ENCODE measurements at regions not wholly inside any gene's neighbourhood (a gene's known extent, or its start where the extent isn't known, plus 50 kb on each side); places are given as distances from the start of the nearest gene placed in this dataset.

GRCh38 chr9:135242406-135242805 is 154.9 kb downstream of the OLFM1 start:
- H3K9me3 ChIP-seq = no peaks in the 10 kb centered on the region
- TF ChIP-seq SREBF2 (IDR thresholded peaks at IDR 0.05) (no peak), JUN (IDR thresholded peaks at IDR 0.05) (no peak), RFX5 (IDR thresholded peaks at IDR 0.05) (no peak), HMGXB4 (CRISPR knock-in tag; IDR thresholded peaks at IDR 0.05; ENCODE audit: borderline replicate concordance) (no peak), PBX3 (IDR thresholded peaks at IDR 0.05) (no peak), CBX2 (IDR thresholded peaks at IDR 0.05; ENCODE audit: borderline replicate concordance, low read depth) (no peak), EHMT2 (IDR thresholded peaks at IDR 0.05; ENCODE audit: low read depth) (no peak), RNF2 (IDR thresholded peaks at IDR 0.05; ENCODE audit: borderline replicate concordance, low read depth) (no peak), MAFK (IDR thresholded peaks at IDR 0.05; ENCODE audit: partially characterized antibody) (no peak)
- 65% methylated on average over 7 of the region's 11 CpGs for WGBS (ENCODE audit: missing lambda C conversion rate)
- no peaks in the 10 kb centered on the region for H3K4me1 ChIP-seq
- H3K4me2 ChIP-seq = no peak overlapping the region
- FAIRE-seq (no peak), DNase-seq (ENCODE audit: low read depth in 1 of 2, low spot score in 1 of 2) (no peak), ATAC-seq (no peak)
- ChIA-PET CTCF (interaction anchor here (0.8 kb wide), 1 partner anchor 89 kb away, joined by 3 read pairs; no protein-coding TSS in a partner anchor), POLR2A (no interaction called here)
- no peak overlapping the region for H3K27ac ChIP-seq
- no peak overlapping the region for H3K4me3 ChIP-seq

- POLR2A ChIA-PET = no interaction called here
- Histone ChIP-seq H3K4me3 (no peak overlapping the region), H3K9me3 (no peaks in the 10 kb centered on the region), H3K4me2 (no peak overlapping the region), H3K4me1 (no peaks in the 10 kb centered on the region), H3K27ac (no peak overlapping the region)
- WGBS (ENCODE audit: missing lambda C conversion rate) = 61% methylated on average over 26 of the region's 31 CpGs
- DNase-seq (ENCODE audit: low read depth in 1 of 2, low spot score in 1 of 2) = no peak
- no peak for TF ChIP-seq FOSL2 (IDR thresholded peaks at IDR 0.05)
- TF ChIP-seq FOSL2 (CRISPR knock-in tag; IDR thresholded peaks at IDR 0.05) = no peak
- TF ChIP-seq NFE2L2 (conservative IDR thresholded peaks at IDR 0.05; ENCODE audit: low read length) = no peak
- no peak for TF ChIP-seq FOSB (CRISPR knock-in tag; IDR thresholded peaks at IDR 0.05)
- no peak for ATAC-seq
- CTCF ChIA-PET = interaction anchor here (0.8 to 1.2 kb wide), 3 partner anchors 11 to 157 kb away, joined by 3 to 5 read pairs (median 4); no protein-coding TSS in a partner anchor
- FAIRE-seq = no peak
These were observed 156.0 kb downstream of the OLFM1 start for GRCh38 chr9:135243201-135244190.

- no peak for ATAC-seq
- CTCF ChIA-PET = interaction anchor here (1.0 to 1.2 kb wide), 2 partner anchors 10 to 158 kb away, joined by 4 to 5 read pairs; no protein-coding TSS in a partner anchor
- Histone ChIP-seq H3K27ac (no peak overlapping the region), H3K4me2 (no peak overlapping the region), H3K4me3 (no peak overlapping the region), H3K9me3 (no peaks in the 10 kb centered on the region), H3K4me1 (no peaks in the 10 kb centered on the region)
- POLR2A ChIA-PET = no interaction called here
- no peak for DNase-seq (ENCODE audit: low read depth in 1 of 2, low spot score in 1 of 2)
- WGBS (ENCODE audit: missing lambda C conversion rate) = 53% methylated on average over 34 of the region's 42 CpGs
- FAIRE-seq = no peak
- TF ChIP-seq RNF2 (IDR thresholded peaks at IDR 0.05; ENCODE audit: borderline replicate concordance, low read depth) (no peak), HOXB13 (CRISPR knock-in tag; IDR thresholded peaks at IDR 0.05; ENCODE audit: low read depth) (no peak), MAFK (IDR thresholded peaks at IDR 0.05; ENCODE audit: partially characterized antibody) (no peak), ZSCAN20 (CRISPR knock-in tag; IDR thresholded peaks at IDR 0.05) (no peak), BHLHE40 (IDR thresholded peaks at IDR 0.05; ENCODE audit: low read depth, low read length) (no peak), EP300 (IDR thresholded peaks at IDR 0.05) (no peak), HES2 (IDR thresholded peaks at IDR 0.05) (no peak), MYC (IDR thresholded peaks at IDR 0.05; ENCODE audit: borderline replicate concordance, low read length) (no peak), TP53 (CRISPR knock-in tag; IDR thresholded peaks at IDR 0.05) (no peak), HEYL (CRISPR knock-in tag; IDR thresholded peaks at IDR 0.05) (no peak), JUNB (IDR thresholded peaks at IDR 0.05) (no peak), RAD21 (conservative IDR thresholded peaks at IDR 0.05 in 1 of 2, IDR thresholded peaks at IDR 0.05 in 1 of 2) (no peak), TFCP2L1 (CRISPR knock-in tag; IDR thresholded peaks at IDR 0.05) (no peak), EHF (CRISPR knock-in tag; IDR thresholded peaks at IDR 0.05) (no peak), CBX8 (IDR thresholded peaks at IDR 0.05) (no peak)
- TF ChIP-seq, protein P1, sequence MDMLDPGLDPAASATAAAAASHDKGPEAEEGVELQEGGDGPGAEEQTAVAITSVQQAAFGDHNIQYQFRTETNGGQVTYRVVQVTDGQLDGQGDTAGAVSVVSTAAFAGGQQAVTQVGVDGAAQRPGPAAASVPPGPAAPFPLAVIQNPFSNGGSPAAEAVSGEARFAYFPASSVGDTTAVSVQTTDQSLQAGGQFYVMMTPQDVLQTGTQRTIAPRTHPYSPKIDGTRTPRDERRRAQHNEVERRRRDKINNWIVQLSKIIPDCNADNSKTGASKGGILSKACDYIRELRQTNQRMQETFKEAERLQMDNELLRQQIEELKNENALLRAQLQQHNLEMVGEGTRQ (IDR thresholded peaks at IDR 0.05) = no peak
These were observed 157.1 kb downstream of the OLFM1 start for GRCh38 chr9:135244271-135245221.

Measured in A549 (cell line).